Immature natural killer cell (primary cell): ENCODE measurements at regions not wholly inside any gene's neighbourhood (a gene's known extent, or its start where the extent isn't known, plus 50 kb on each side); places are given as distances from the start of the nearest gene placed in this dataset.

Experiments
- DNase-seq, 3 donors: peaks; one replicate each; pipeline ENCODE4 v3.0.0; 2022; ENCODE audit warnings: mixed read lengths in 1 of 3
- H3K27ac Mint-ChIP-seq, 6 donors: one replicate each; pipeline ENCODE4 v1.8.0; 2020; ENCODE audit warnings: mixed read lengths in 6 of 6, mild to moderate bottlenecking in 5 of 6, inconsistent platforms in 4 of 6, moderate library complexity in 3 of 6
- H3K27me3 Mint-ChIP-seq, 3 donors: one replicate each; pipeline ENCODE4 v1.8.0; 2020 to 2021; ENCODE audit warnings: low read depth in 3 of 3, mild to moderate bottlenecking in 3 of 3, mixed read lengths in 3 of 3, moderate library complexity in 3 of 3, inconsistent platforms in 1 of 3
- H3K36me3 Mint-ChIP-seq, 3 donors: one replicate each; pipeline ENCODE4 v1.8.0; 2020; ENCODE audit warnings: mixed read lengths in 3 of 3, inconsistent platforms in 2 of 3, mild to moderate bottlenecking in 2 of 3
- H3K4me1 Mint-ChIP-seq, 2 donors: one replicate each; pipeline ENCODE4 v1.8.0; 2020; ENCODE audit warnings: inconsistent platforms in 2 of 2, mild to moderate bottlenecking in 2 of 2, mixed read lengths in 2 of 2, moderate library complexity in 1 of 2
- H3K4me3 Mint-ChIP-seq, 5 donors: one replicate each; pipeline ENCODE4 v1.8.0; 2020; ENCODE audit warnings: mild to moderate bottlenecking in 5 of 5, mixed read lengths in 5 of 5, inconsistent platforms in 3 of 5, moderate library complexity in 3 of 5
- H3K9me3 Mint-ChIP-seq, 6 donors: one replicate each; pipeline ENCODE4 v1.8.0; 2020; ENCODE audit warnings: mild to moderate bottlenecking in 6 of 6, mixed read lengths in 6 of 6, inconsistent platforms in 4 of 6, moderate library complexity in 3 of 6

- no peak for DNase-seq
- H3K4me1 Mint-ChIP-seq = no peaks in the 10 kb centered on the region
- H3K27ac Mint-ChIP-seq = no peak overlapping the region
- H3K9me3 Mint-ChIP-seq = peaks cover 0 to 11% (median 7%) of the 10 kb centered on the region in 6 donors
- H3K36me3 Mint-ChIP-seq = peaks cover 0 to 4% (median 0%) of the 10 kb centered on the region in 3 donors
- H3K4me3 Mint-ChIP-seq = no peak overlapping the region
- H3K27me3 Mint-ChIP-seq = peaks cover 0 to 7% (median 2%) of the 10 kb centered on the region in 3 donors
These were observed 57.2 kb downstream of the C16orf82 start for GRCh38 chr16:27123795-27124409.

- Mint-ChIP-seq H3K36me3 (peaks cover 0 to 3% (median 0%) of the 10 kb centered on the region in 3 donors), H3K27ac (no peak overlapping the region), H3K9me3 (peaks cover 0 to 14% (median 8%) of the 10 kb centered on the region in 6 donors)
These were observed 60.6 kb downstream of the C16orf82 start for GRCh38 chr16:27127308-27127707.

GRCh38 chr16:27129401-27129800, 62.7 kb downstream of the C16orf82 start:
- peaks cover 5 to 13% (median 12%) of the 10 kb centered on the region in 3 donors for H3K27me3 Mint-ChIP-seq
- H3K4me3 Mint-ChIP-seq = no peak overlapping the region
- peaks cover 0 to 4% (median 0%) of the 10 kb centered on the region in 3 donors for H3K36me3 Mint-ChIP-seq
- H3K9me3 Mint-ChIP-seq = peaks cover 0 to 14% (median 8%) of the 10 kb centered on the region in 6 donors
- no peak overlapping the region for H3K27ac Mint-ChIP-seq
- no peaks in the 10 kb centered on the region for H3K4me1 Mint-ChIP-seq
- DNase-seq = no peak

More at GRCh38 chr16:27127308-27127707, 60.6 kb downstream of the C16orf82 start:
- Mint-ChIP-seq H3K4me1 (no peaks in the 10 kb centered on the region), H3K27me3 (peaks cover 3 to 9% (median 6%) of the 10 kb centered on the region in 3 donors), H3K4me3 (no peak overlapping the region)
- no peak for DNase-seq

- Mint-ChIP-seq H3K4me1 (peaks cover 6 to 11% of the 10 kb centered on the region in 2 donors), H3K4me3 (peak overlapping the region in 4 of 5 donors; percentile 4 to 86 (median 44)), H3K36me3 (peaks cover 8 to 9% (median 9%) of the 10 kb centered on the region in 3 donors)
These were observed 65.1 kb upstream of the KDM8 start for GRCh38 chr16:27138257-27138656.

GRCh38 chr16:27145630-27146029, 57.7 kb upstream of the KDM8 start:
- H3K4me3 Mint-ChIP-seq = no peak overlapping the region
- no peak for DNase-seq
- no peak overlapping the region for H3K27ac Mint-ChIP-seq
- H3K27me3 Mint-ChIP-seq = peaks cover 0 to 14% (median 6%) of the 10 kb centered on the region in 3 donors
- no peaks in the 10 kb centered on the region for H3K4me1 Mint-ChIP-seq
- H3K36me3 Mint-ChIP-seq = no peaks in the 10 kb centered on the region
- no peaks in the 10 kb centered on the region for H3K9me3 Mint-ChIP-seq

More at GRCh38 chr16:27138257-27138656, 65.1 kb upstream of the KDM8 start:
- DNase-seq = peak; percentile 11 to 32 (median 20)
- Mint-ChIP-seq H3K27me3 (peaks cover 30 to 48% (median 43%) of the 10 kb centered on the region in 3 donors), H3K27ac (peak overlapping the region; percentile 42 to 95 (median 86)), H3K9me3 (peaks cover 4 to 10% (median 8%) of the 10 kb centered on the region in 6 donors)

- Mint-ChIP-seq H3K27ac (no peak overlapping the region), H3K9me3 (no peaks in the 10 kb centered on the region), H3K4me3 (no peak overlapping the region), H3K36me3 (no peaks in the 10 kb centered on the region), H3K27me3 (peaks cover 0 to 3% (median 2%) of the 10 kb centered on the region in 3 donors), H3K4me1 (peaks cover 4 to 5% of the 10 kb centered on the region in 2 donors)
- no peak for DNase-seq
These were observed 53.3 kb upstream of the KDM8 start for GRCh38 chr16:27149986-27150385.

- no peaks in the 10 kb centered on the region for H3K36me3 Mint-ChIP-seq
- peaks cover 8 to 9% of the 10 kb centered on the region in 2 donors for H3K4me1 Mint-ChIP-seq
- DNase-seq = no peak
- no peak overlapping the region for H3K4me3 Mint-ChIP-seq
- H3K27me3 Mint-ChIP-seq = peaks cover 0 to 2% (median 0%) of the 10 kb centered on the region in 3 donors
- no peak overlapping the region for H3K27ac Mint-ChIP-seq
- H3K9me3 Mint-ChIP-seq = no peaks in the 10 kb centered on the region
These were observed 51.2 kb upstream of the KDM8 start for GRCh38 chr16:27152121-27152520.

- peaks cover 8 to 9% of the 10 kb centered on the region in 2 donors for H3K4me1 Mint-ChIP-seq
- no peak overlapping the region for H3K4me3 Mint-ChIP-seq
- H3K9me3 Mint-ChIP-seq = no peaks in the 10 kb centered on the region
- H3K27me3 Mint-ChIP-seq = peaks cover 0 to 2% (median 0%) of the 10 kb centered on the region in 3 donors
- H3K36me3 Mint-ChIP-seq = no peaks in the 10 kb centered on the region
- no peak overlapping the region for H3K27ac Mint-ChIP-seq
- DNase-seq = no peak
These were observed 50.5 kb upstream of the KDM8 start for GRCh38 chr16:27152801-27153200.
